ENCODE measurements at regions not wholly inside any gene's neighbourhood (a gene's known extent, or its start where the extent isn't known, plus 50 kb on each side); places are given as distances from the start of the nearest gene placed in this dataset.

DNA sequence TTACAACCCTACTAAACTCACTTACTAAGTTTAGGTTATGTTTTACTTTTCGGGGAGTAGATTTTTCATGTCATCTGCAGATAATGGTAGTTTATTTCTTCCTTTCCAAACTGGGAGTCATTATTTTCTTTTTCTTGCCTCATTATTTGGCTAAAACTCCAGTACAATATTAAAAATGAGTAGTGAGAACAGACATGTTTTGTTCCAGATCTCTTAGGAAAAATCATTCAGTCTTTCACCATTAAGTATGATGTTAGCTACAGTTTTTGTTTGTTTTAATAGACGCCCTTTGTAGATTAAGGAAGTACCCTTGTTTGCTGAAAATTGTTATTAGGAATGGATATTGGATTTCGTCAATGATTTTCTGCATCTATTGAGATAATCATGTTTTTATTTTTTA lies 472.0 kb upstream of the PAPPA start:
- TF ChIP-seq RAD21 (conservative IDR thresholded peaks at IDR 0.05 in 1 of 2, IDR thresholded peaks at IDR 0.05 in 1 of 2) (no peak), CEBPB (IDR thresholded peaks at IDR 0.05) (no peak), KDM5A (IDR thresholded peaks at IDR 0.05) (no peak), PBX3 (IDR thresholded peaks at IDR 0.05) (no peak), CHD4 (IDR thresholded peaks at IDR 0.05; ENCODE audit: borderline replicate concordance) (no peak), ESRRA (IDR thresholded peaks at IDR 0.05; ENCODE audit: borderline replicate concordance, low read length) (no peak), USF2 (IDR thresholded peaks at IDR 0.05) (no peak), CBX8 (IDR thresholded peaks at IDR 0.05) (no peak), ZFP36 (IDR thresholded peaks at IDR 0.05; ENCODE audit: borderline replicate concordance, partially characterized antibody) (no peak), KDM1A (IDR thresholded peaks at IDR 0.05; ENCODE audit: low read depth) (no peak), POLR2A (IDR thresholded peaks at IDR 0.05; ENCODE audit: low read length) (no peak)
- TF ChIP-seq, protein P1, sequence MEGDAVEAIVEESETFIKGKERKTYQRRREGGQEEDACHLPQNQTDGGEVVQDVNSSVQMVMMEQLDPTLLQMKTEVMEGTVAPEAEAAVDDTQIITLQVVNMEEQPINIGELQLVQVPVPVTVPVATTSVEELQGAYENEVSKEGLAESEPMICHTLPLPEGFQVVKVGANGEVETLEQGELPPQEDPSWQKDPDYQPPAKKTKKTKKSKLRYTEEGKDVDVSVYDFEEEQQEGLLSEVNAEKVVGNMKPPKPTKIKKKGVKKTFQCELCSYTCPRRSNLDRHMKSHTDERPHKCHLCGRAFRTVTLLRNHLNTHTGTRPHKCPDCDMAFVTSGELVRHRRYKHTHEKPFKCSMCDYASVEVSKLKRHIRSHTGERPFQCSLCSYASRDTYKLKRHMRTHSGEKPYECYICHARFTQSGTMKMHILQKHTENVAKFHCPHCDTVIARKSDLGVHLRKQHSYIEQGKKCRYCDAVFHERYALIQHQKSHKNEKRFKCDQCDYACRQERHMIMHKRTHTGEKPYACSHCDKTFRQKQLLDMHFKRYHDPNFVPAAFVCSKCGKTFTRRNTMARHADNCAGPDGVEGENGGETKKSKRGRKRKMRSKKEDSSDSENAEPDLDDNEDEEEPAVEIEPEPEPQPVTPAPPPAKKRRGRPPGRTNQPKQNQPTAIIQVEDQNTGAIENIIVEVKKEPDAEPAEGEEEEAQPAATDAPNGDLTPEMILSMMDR (IDR thresholded peaks at IDR 0.05) = no peak
- TF ChIP-seq, protein P2, sequence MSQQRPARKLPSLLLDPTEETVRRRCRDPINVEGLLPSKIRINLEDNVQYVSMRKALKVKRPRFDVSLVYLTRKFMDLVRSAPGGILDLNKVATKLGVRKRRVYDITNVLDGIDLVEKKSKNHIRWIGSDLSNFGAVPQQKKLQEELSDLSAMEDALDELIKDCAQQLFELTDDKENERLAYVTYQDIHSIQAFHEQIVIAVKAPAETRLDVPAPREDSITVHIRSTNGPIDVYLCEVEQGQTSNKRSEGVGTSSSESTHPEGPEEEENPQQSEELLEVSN (IDR thresholded peaks at IDR 0.05; ENCODE audit: borderline replicate concordance, low read depth) = no peak
- TF ChIP-seq, protein P3, sequence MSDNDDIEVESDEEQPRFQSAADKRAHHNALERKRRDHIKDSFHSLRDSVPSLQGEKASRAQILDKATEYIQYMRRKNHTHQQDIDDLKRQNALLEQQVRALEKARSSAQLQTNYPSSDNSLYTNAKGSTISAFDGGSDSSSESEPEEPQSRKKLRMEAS (IDR thresholded peaks at IDR 0.05) = no peak
